Suprapubic skin (tissue), 4 donors: ENCODE measurements at regions not wholly inside any gene's neighbourhood (a gene's known extent, or its start where the extent isn't known, plus 50 kb on each side); places are given as distances from the start of the nearest gene placed in this dataset.
"Not testable (repeated sequence)": the region's sequence is repeated elsewhere in the genome, so short reads cannot be mapped to it uniquely, and the experiment has no call there.

ENCODE experiments used
- DNase-seq, 2 donors: peaks; one replicate each; pipeline ENCODE4 v3.0.0-alpha.2; 2019; ENCODE audit warnings: low spot score in 2 of 2
- H3K27ac ChIP-seq: fragments of 200-600 bp; sonication (generic); one replicate; pipeline ENCODE4 v1.5.1; 2019
- H3K27me3 ChIP-seq: fragments of 200-600 bp; sonication (generic); one replicate; pipeline ENCODE4 v1.5.1; 2019
- H3K36me3 ChIP-seq: fragments of 200-600 bp; sonication (generic); one replicate; pipeline ENCODE4 v1.5.1; 2019
- H3K4me1 ChIP-seq: fragments of 200-600 bp; sonication (generic); one replicate; pipeline ENCODE4 v1.5.1; 2019
- H3K4me3 ChIP-seq: fragments of 200-600 bp; sonication (generic); one replicate; pipeline ENCODE4 v1.5.1; 2019; ENCODE audit warnings: mild to moderate bottlenecking
- H3K9me3 ChIP-seq: fragments of 200-600 bp; sonication (generic); one replicate; pipeline ENCODE4 v1.5.1; 2019
- EP300 ChIP-seq: sonication (generic); formaldehyde crosslinking; IDR thresholded peaks from one replicate; pipeline ENCODE4 v1.6.1; 2017; ENCODE audit warnings: antibody characterized with exemption
- POLR2A ChIP-seq, 2 donors: fragments of 450-650 bp; IDR thresholded peaks; one replicate each; pipeline ENCODE4 v1.6.1; 2017; ENCODE audit warnings: antibody characterized with exemption in 2 of 2, mild to moderate bottlenecking in 2 of 2, moderate library complexity in 2 of 2
- POLR2AphosphoS5 ChIP-seq, 3 donors: sonication (generic); formaldehyde crosslinking; IDR thresholded peaks; one replicate each; pipeline ENCODE4 v1.6.1; 2017; ENCODE audit warnings: antibody characterized with exemption in 3 of 3
- WGBS: methylation state at CpG from one replicate; pipeline ENCODE4 v1.1.5; 2018; 5-methylcytosine and 5-hydroxymethylcytosine counted together
- TF ChIP-seq, protein P1 (sequence below), 2 donors: fragments of 200-600 bp in 1 of 2; fragments of 450-650 bp in 1 of 2; sonication (generic) in 1 of 2; IDR thresholded peaks; one replicate each; pipeline ENCODE4 v1.5.1; 2016 to 2019; ENCODE audit warnings: antibody characterized with exemption in 2 of 2, mild to moderate bottlenecking in 1 of 2, moderate library complexity in 1 of 2

- Histone ChIP-seq H3K27me3 (no peaks in the 10 kb centered on the region), H3K4me3 (no peak overlapping the region), H3K9me3 (no peaks in the 10 kb centered on the region), H3K36me3 (no peaks in the 10 kb centered on the region), H3K27ac (no peak overlapping the region), H3K4me1 (no peaks in the 10 kb centered on the region)
- TF ChIP-seq EP300, result no peak
- TF ChIP-seq, protein P1, sequence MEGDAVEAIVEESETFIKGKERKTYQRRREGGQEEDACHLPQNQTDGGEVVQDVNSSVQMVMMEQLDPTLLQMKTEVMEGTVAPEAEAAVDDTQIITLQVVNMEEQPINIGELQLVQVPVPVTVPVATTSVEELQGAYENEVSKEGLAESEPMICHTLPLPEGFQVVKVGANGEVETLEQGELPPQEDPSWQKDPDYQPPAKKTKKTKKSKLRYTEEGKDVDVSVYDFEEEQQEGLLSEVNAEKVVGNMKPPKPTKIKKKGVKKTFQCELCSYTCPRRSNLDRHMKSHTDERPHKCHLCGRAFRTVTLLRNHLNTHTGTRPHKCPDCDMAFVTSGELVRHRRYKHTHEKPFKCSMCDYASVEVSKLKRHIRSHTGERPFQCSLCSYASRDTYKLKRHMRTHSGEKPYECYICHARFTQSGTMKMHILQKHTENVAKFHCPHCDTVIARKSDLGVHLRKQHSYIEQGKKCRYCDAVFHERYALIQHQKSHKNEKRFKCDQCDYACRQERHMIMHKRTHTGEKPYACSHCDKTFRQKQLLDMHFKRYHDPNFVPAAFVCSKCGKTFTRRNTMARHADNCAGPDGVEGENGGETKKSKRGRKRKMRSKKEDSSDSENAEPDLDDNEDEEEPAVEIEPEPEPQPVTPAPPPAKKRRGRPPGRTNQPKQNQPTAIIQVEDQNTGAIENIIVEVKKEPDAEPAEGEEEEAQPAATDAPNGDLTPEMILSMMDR (IDR thresholded peaks at IDR 0.05), result no peak
- TF ChIP-seq POLR2A (IDR thresholded peaks at IDR 0.05), result no peak
- TF ChIP-seq POLR2AphosphoS5 (IDR thresholded peaks at IDR 0.05), result no peak
- WGBS, result 48% methylated on average over 2 of the region's 2 CpGs
- no peak for DNase-seq
Observed at GRCh38 chrX:95949588-95949987, 735.1 kb upstream of the DIAPH2 start.

- H3K27me3 ChIP-seq, result no peaks in the 10 kb centered on the region
- 46% methylated on average over 1 of the region's 1 CpG for WGBS
Observed at GRCh38 chrX:95950679-95951078, 734.0 kb upstream of the DIAPH2 start.

GRCh38 chrX:95953564-95953963 is 731.1 kb upstream of the DIAPH2 start:
- no peaks in the 10 kb centered on the region for H3K9me3 ChIP-seq
- TF ChIP-seq POLR2A (IDR thresholded peaks at IDR 0.05), result no peak
- TF ChIP-seq, protein P1 (IDR thresholded peaks at IDR 0.05), result no peak
- TF ChIP-seq POLR2AphosphoS5 (IDR thresholded peaks at IDR 0.05), result no peak
- H3K4me3 ChIP-seq, result no peak overlapping the region
- H3K36me3 ChIP-seq, result no peaks in the 10 kb centered on the region
- no peaks in the 10 kb centered on the region for H3K4me1 ChIP-seq
- 43% methylated on average over 2 of the region's 2 CpGs for WGBS
- no peak for DNase-seq
- no peak overlapping the region for H3K27ac ChIP-seq
- H3K27me3 ChIP-seq, result no peaks in the 10 kb centered on the region

More at GRCh38 chrX:95950679-95951078, 734.0 kb upstream of the DIAPH2 start:
- Histone ChIP-seq H3K27ac (no peak overlapping the region), H3K4me1 (no peaks in the 10 kb centered on the region), H3K36me3 (no peaks in the 10 kb centered on the region), H3K4me3 (no peak overlapping the region), H3K9me3 (no peaks in the 10 kb centered on the region)
- TF ChIP-seq POLR2A (IDR thresholded peaks at IDR 0.05), result no peak
- TF ChIP-seq POLR2AphosphoS5 (IDR thresholded peaks at IDR 0.05), result no peak
- TF ChIP-seq, protein P1 (IDR thresholded peaks at IDR 0.05), result no peak
- no peak for TF ChIP-seq EP300
- no peak for DNase-seq

- Histone ChIP-seq H3K4me1 (no peaks in the 10 kb centered on the region), H3K36me3 (no peaks in the 10 kb centered on the region), H3K27ac (no peak overlapping the region), H3K4me3 (no peak overlapping the region), H3K27me3 (no peaks in the 10 kb centered on the region), H3K9me3 (no peaks in the 10 kb centered on the region)
- WGBS, result 74% methylated on average over 1 of the region's 1 CpG
- DNase-seq, result no peak
- TF ChIP-seq EP300, result no peak
- TF ChIP-seq POLR2A (IDR thresholded peaks at IDR 0.05), result no peak
- no peak for TF ChIP-seq POLR2AphosphoS5 (IDR thresholded peaks at IDR 0.05)
- TF ChIP-seq, protein P1 (IDR thresholded peaks at IDR 0.05), result no peak
Observed at GRCh38 chrX:95956745-95957144, 727.9 kb upstream of the DIAPH2 start.

- H3K27me3 ChIP-seq, H3K4me3 ChIP-seq, H3K36me3 ChIP-seq, DNase-seq, H3K27ac ChIP-seq, H3K9me3 ChIP-seq, H3K4me1 ChIP-seq: not testable (repeated sequence)
- 73% methylated on average over 9 of the region's 9 CpGs for WGBS
Observed at GRCh38 chrX:95973456-95974095, 711.1 kb upstream of the DIAPH2 start.

DNA sequence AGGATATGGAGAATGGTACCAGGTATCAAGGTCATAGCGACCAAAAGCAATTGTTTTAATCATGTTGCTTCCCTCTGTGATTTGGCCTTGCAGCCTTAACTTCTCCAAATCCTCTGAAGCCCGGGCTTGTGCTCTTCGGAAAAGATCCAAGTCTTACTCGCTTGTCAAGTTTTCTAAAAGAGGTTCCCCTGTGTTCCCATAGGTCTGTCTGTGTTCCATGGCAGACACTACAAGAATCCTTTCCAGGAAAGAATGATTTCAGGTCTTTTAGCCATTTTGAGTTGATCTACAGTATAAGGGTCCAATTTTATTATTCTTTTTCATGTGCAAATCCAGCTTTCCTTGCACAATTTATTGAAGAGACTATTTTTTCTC is 710.6 kb upstream of the DIAPH2 start:
- no peak overlapping the region for H3K27ac ChIP-seq
- no peak for DNase-seq
- no peaks in the 10 kb centered on the region for H3K9me3 ChIP-seq
- 72% methylated on average over 4 of the region's 4 CpGs for WGBS
- no peak overlapping the region for H3K4me3 ChIP-seq
- H3K4me1 ChIP-seq, result no peaks in the 10 kb centered on the region
- H3K36me3 ChIP-seq, result no peaks in the 10 kb centered on the region
- H3K27me3 ChIP-seq, result no peaks in the 10 kb centered on the region
- TF ChIP-seq, protein P1 (IDR thresholded peaks at IDR 0.05), result no peak
- TF ChIP-seq EP300, result no peak
- TF ChIP-seq POLR2AphosphoS5 (IDR thresholded peaks at IDR 0.05), result no peak
- no peak for TF ChIP-seq POLR2A (IDR thresholded peaks at IDR 0.05)
